NCI-H2171 (cell line): ENCODE measurements at regions not wholly inside any gene's neighbourhood (a gene's known extent, or its start where the extent isn't known, plus 50 kb on each side); places are given as distances from the start of the nearest gene placed in this dataset.
A peak's percentile ranks its signal among the peaks of the same experiment; 100 is the strongest.

Experiments used
- DNase-seq: peaks from one replicate; lab custom pipeline; 2025; lab: John Stamatoyannopoulos, UW

GRCh38 chr9:18233311-18233710, 240.6 kb upstream of the ADAMTSL1 start:
- no peak for DNase-seq

GRCh38 chr9:18233776-18234445, 240.0 kb upstream of the ADAMTSL1 start:
- DNase-seq, result no peak

GRCh38 chr9:18235181-18235908, 238.6 kb upstream of the ADAMTSL1 start:
- DNase-seq, result no peak

- no peak for DNase-seq
Measured at GRCh38 chr9:18236336-18236735, 237.6 kb upstream of the ADAMTSL1 start.

GRCh38 chr9:18237776-18238175, 236.2 kb upstream of the ADAMTSL1 start:
- DNase-seq, result no peak

GRCh38 chr9:18238254-18238653, 235.7 kb upstream of the ADAMTSL1 start:
- no peak for DNase-seq

- no peak for DNase-seq
Measured at GRCh38 chr9:18238752-18239447, 235.1 kb upstream of the ADAMTSL1 start.

GRCh38 chr9:18240213-18240612, 233.7 kb upstream of the ADAMTSL1 start:
- DNase-seq, result no peak

- no peak for DNase-seq
Measured at GRCh38 chr9:18245911-18246310, 228.0 kb upstream of the ADAMTSL1 start.

GRCh38 chr9:18250053-18250452, 223.9 kb upstream of the ADAMTSL1 start:
- DNase-seq, result no peak

GRCh38 chr9:18253950-18254349, 220.0 kb upstream of the ADAMTSL1 start:
- no peak for DNase-seq

- peak; percentile 59 for DNase-seq
Measured at GRCh38 chr9:18255158-18255629, 218.8 kb upstream of the ADAMTSL1 start.

- no peak for DNase-seq
Measured at GRCh38 chr9:18255747-18256146, 218.2 kb upstream of the ADAMTSL1 start.

- DNase-seq, result no peak
Measured at GRCh38 chr9:18256568-18256967, 217.4 kb upstream of the ADAMTSL1 start.

- no peak for DNase-seq
Measured at GRCh38 chr9:18260521-18260920, 213.4 kb upstream of the ADAMTSL1 start.

- no peak for DNase-seq
Measured at GRCh38 chr9:18261181-18261580, 212.8 kb upstream of the ADAMTSL1 start.

- no peak for DNase-seq
Measured at GRCh38 chr9:18263377-18263776, 210.6 kb upstream of the ADAMTSL1 start.

GRCh38 chr9:18268381-18268780, 205.6 kb upstream of the ADAMTSL1 start:
- no peak for DNase-seq

GRCh38 chr9:18269561-18269960, 204.4 kb upstream of the ADAMTSL1 start:
- no peak for DNase-seq

- no peak for DNase-seq
Measured at GRCh38 chr9:18274693-18275092, 199.3 kb upstream of the ADAMTSL1 start.

GRCh38 chr9:18275313-18275990, 198.5 kb upstream of the ADAMTSL1 start:
- DNase-seq, result no peak

GRCh38 chr9:18281291-18281690, 192.7 kb upstream of the ADAMTSL1 start:
- DNase-seq, result no peak
